NCI-H2171 (cell line): ENCODE measurements at regions not wholly inside any gene's neighbourhood (a gene's known extent, or its start where the extent isn't known, plus 50 kb on each side); places are given as distances from the start of the nearest gene placed in this dataset.

Source experiments
- DNase-seq: peaks from one replicate; lab custom pipeline; 2025; lab: John Stamatoyannopoulos, UW

DNA sequence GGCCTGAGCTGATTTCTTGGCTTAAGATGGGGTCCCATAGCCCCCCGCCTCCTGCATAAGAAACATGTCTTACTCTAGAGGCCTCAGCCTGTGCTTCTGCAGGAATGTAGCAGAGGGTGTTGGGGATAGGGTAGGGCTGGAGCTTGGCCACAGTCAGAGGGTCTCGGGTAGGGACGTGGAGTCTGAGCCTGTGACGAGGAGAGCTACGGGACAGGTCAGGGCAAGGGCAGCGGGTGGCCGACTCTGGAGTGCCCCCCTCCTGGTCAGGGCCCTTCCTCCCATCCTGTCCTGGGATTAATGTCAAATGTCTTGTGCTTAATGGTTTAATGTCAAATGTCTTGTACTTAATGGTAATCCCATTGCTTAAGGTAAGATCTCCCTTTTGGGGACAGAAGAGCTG lies 130.4 kb downstream of the GLI2 start:
- DNase-seq, result no peak

DNA sequence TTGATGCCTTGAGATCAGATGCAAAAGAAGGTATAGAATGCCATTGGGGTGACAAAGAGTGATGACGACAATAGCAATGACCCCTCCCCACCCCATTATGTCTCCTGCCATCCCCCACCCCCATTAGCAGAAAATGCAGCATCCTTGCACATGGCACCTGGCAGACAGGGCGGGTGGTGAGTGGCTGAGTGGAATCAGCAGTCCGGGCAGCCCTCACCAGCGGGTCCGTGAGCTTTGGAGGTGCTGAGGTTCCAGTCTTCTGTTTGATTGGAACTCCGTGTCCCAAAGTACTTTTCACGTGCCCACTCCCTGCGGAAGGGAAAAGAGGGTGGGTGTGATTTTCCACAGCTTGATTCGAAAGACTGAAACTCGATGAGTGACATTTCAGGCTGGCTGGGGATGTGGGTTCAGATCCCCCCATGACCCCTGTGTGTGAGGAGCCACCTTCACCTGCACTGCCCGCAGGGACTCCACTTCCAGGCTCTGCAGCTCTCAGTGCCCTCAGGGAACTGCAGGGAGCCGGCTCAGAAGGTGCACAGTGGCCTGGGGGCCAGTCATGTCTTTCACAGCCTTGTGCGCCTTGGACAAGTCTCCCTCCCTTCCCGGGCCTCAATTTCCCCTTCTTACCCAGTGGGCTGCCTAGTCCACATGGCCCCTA lies 130.9 kb downstream of the GLI2 start:
- DNase-seq, result no peak

DNA sequence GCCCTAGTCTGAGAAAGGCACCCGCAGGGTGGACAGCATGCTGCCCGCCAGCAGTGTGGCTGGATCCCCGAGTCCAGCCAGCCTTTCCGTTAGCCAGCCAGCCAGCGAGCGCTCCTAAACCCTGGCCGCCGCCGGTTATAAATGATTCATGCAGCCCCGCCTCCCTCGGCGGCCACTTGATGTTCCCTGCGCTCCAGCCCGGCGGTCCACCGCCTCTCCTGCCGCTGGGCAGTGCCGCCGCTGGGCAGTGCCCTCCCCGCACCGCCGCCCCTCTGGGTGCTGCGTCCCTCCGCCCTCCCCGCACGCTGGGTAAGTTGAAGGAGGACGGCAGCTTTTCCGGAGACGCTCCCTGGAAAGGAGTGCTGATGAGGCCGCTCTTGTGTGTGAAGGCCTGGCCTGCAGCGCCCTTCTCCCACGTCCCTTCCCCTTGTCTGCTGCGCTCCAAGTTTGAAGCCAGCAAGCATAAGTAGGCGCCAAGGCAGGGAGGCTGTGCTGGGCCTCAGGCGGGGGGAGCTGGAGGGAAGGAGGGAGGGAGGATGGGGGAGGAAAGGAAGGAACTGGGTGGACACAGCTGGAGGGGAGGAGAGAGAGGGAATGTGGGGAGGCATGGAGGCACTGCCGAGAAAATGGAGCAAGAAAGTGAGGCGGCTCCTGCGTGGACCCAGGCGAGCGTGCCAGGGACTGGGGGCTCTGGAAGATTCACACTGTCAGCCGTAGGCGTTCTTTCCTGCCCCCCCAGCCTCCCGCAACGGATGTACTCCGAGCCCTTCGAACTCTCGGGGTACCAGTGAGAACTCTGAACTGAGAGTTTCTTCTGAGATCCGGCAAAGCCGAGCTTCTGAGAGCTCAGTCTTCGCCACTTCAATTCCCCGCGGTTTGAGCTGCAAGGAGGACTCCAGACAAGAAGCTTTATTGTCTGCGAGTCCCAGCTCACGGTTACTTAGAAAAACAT lies 131.9 kb downstream of the GLI2 start:
- no peak for DNase-seq

DNA sequence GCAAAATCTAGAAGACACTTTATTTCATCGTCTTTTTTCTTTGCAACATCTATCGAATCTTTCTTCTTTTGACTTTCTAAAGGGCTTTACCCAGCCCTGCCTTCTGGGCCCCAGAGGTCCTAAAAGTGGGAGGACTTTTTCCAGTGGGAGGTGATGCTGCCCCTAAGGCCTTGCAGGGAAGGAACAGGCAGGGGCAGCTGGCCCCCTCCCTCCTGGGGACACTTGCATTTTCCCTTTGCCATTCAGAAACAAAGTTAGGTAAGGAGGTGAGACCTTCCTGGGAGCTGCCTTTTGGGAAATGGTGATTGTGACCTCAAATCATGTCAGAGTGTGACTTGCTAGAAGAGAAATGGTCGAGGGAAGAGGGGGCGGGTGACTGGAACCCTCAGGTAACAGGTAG lies 132.7 kb downstream of the GLI2 start:
- no peak for DNase-seq

DNA sequence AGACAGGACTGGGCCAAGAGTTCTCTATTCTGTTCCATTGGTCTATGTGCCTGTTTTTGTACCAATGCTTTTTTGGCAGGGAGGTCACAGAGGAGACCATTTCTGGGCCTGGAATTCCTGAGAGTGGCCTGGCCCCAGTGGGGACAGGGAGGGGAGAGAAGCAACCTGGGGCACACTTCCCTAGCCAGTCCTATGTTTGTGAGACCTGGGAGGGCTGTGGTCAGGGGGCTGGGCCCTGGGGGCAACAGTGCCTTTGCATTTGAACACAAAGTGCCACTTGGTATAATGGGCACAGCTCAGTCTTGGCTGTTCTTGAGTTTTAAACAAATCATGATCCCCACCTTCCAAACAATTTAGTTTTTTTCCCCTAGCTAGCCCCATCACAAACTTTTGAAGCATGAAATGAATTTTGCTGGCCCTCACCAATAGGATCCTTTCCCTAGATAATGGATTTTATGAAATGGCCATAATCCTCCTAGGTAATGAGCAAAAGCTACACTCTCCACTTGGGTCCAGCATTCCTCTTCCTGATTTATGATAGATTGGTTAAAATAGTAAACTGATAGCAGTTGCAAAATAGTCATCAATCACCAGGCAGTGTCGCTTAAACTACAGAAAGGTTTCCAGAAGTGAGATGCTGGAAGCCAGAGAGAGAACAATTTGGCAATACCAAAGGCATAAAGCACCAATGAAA lies 133.5 kb downstream of the GLI2 start:
- DNase-seq, result no peak

DNA sequence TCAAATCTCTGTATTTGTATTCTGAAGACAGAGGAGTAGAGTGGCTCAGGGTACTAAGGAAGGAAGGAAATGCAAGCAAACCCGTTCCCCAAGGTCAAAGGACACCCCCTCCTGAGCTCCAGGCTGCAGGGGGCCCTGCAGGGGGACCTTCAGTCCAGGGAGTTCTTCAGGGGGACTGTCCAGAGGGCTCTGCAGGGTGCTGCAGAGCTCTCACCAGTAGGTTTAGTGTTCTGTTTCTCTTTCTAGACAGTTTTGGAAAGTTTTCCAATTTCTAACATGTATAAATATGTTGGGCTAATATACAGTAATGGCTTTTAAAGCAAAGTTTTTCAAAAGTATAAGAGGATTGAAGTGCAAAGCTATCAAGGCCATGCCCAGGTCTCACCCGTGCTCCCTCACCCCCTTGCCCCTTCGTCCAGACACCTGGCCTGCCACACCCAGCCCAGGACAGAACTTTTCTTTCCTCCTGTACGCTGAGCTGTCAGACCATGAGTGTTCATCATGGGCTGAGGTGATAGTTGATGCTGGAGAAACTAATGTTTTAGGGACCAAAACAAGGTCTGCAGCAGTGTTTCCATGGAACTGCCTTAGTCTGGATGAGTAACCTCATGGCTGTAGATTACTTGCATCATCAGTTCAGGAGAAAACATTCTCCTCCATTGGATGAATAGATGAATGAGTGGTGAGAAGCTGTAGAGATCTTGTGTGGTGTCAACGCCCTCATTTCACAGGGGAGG lies 134.2 kb downstream of the GLI2 start:
- DNase-seq, result no peak

DNA sequence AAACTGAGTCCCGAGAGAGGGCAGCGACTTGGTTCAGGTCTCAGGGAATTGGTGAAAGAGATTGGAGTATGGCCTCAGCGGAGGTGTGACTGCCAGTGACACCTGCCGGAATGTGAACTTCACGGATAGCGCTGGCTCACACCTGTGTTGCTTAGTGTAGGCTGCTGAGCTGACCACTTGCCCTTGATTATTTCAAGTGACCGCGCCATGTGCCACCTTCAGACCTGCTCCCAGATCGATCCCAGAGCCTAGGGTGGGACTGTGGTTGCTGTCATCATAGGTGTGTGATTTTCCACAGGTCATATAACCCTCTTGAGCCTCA lies 134.8 kb downstream of the GLI2 start:
- DNase-seq, result no peak

DNA sequence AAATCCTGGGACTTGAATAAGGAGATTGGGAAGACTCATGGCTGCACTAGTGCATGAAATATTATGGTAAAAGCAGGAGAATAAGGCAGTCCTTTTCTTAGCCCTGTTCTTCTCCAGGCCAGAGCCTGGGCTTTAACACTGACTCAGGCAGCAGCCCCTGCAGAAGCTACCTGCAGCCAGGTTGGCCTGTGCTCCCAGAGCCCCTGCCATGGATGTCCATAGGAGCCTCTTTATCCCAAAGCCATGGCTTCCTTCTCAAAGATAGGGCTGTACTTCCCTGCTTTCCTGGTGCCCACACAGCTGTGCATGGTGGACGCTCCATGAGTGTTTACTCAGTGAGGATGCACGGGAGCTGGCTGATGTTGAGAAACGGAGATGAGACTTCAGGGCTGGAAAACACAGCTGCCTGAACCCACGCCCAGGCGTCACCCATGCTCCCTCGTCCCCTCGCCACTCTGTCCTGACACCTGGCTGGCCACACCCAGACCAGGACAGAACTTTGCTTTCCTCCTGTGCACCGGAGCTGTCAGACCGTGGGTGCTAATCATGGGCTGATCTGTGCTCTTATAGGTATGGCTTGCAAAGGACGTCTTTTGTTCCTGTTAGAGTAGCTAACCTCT lies 135.5 kb downstream of the GLI2 start:
- no peak for DNase-seq

DNA sequence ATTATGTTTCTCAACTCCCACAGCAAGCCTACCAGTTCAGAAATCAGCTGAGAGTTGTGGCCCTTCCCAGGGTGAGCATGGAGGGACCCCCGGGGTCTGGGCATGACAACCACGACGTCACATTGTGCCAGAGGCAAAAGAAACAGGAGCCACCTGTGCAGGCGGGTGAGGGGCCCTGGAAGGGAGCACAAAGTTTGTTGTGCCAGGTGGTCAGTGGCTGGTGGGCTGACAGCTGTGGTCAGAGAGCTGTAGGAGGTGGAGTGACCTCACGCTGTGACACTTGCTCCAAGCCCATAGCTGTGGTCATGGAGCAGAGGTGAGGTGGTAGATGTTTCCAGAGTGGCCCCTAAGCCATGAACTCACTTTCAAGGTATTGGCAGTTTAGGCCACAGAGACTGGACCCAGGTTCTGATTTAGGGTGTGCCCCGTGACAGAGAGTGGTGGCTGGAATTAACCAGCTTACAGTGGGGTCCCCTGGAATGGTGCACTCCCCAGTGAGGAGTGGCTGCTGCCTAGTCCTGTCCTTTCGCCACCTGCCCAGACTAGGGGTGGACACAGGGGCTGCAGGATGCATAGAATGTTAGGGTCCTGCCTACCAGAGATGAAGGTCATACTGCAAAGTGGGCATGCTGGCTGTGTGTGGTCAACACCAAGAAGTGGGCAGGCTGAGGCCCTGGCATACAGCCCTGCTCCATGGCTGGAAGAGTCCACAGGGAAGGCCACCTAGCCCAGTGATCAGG lies 136.4 kb downstream of the GLI2 start:
- DNase-seq, result no peak

DNA sequence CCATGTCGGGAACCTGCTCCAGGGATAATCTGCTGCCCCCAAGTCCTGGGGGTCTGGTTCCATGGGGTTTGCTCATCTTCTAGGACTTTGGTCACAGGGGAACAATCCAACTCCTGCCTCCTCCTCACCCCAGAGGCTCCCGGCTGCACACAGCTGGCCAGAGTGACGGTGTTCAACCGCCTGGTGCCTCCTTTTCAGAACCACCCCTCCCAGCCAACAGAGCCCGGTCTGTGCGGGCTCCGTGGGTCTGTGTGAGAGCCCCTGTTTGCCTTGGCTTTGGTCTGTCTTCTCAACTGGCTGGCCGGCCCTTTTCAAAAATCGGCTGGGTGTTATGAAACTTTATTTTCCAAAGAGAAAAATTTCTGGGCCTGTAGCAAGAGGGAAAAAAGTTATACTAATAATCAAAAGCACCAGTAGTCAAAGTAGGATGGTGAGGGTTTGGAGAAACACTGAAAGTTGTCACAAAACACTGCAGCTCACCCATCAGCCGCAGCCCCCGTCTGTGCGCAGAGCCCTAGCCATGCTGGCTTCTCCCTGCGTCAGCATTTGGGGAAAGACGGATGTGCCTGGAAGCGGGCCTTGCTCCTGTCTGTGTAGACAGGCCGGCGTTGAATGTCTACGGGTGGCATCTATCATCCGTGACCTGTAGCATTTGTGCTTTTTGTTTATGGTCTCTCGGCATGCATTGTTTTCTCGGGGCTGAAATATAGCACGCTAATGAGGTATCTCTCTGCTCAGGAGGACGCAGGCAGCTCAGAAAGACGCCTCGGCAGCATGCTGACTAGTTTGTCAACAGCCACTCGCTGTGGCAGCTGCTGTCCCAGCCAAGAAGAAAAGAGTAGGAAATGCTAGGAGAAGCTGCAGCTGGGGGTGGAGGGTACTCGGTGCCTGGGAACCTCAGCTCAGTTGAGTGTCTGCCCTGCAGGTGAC lies 138.6 kb downstream of the GLI2 start:
- DNase-seq, result no peak

DNA sequence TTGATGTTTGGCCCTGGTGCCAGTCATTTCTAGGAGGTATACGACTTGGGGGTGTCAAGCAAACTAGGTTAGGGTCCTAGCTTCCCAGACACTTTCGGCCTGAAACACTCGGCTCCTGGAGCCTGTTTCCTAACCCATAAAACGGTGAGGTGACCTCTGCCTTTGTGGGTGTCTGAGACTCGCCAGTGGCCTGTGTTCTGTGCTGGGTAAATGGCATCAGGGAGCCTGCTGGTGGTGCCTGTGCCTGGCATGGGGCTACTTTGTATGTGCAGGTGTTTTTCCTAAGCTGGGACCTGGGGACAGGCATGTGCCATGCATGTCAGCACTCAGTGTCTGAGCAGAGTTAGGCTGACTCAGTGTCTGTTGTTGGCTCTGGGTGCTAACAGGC lies 139.2 kb downstream of the GLI2 start:
- DNase-seq, result no peak

DNA sequence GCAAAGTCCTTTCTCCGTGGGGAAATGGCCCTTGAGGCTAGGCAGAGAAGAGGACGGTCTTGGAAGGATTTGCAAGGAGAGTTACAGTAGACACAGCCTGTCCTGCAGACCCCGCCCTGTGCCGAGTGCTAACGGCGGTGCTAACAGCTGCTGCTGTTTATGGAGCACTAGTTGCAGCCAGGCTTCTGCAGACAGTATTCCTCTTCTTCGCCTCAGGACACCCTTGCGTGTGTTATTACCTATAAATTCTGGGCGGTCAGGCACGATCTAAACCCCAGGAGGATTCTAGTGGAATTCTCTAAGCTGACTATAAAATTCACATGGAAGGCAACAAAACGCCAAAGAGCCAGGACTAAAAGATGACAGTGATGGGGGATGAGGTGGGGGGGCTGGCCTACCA lies 139.8 kb downstream of the GLI2 start:
- peak; percentile 49 for DNase-seq

DNA sequence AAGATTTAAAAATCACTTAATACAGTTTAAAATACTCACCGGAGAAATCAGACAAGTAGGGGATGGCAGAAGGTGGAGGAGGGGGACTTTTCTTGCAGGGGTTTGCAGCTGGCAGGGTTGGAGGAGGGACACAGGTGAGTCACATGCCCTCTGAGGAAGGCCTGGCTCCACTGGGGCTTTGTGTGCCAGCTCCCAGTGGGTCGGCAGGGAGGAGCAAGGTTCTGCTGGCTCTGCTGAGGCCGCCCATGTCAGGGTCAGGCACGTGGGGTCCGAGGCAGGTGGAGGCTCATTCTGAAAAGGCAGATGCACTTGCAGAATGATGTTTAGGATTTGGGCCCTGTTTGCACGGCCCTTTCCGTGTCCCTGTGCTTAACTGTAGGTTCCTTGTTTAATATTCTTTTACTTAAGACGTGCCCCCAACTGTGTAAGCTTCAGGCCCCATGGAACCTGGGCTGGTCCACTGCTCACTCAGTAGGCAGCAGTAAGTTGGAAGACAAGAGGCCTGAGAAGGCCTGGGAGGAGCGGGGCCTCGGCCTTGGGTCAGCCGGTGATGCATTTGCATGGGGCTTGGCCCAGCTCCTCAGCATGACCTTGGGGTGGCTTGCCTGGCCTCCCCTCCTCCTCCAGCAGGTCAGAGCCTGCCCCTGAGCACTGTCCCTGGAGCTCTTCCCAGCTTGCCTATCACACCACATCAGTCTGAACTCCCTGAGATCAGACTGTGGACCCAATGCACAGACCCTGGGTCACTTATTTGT lies 141.0 kb downstream of the GLI2 start:
- DNase-seq, result no peak

DNA sequence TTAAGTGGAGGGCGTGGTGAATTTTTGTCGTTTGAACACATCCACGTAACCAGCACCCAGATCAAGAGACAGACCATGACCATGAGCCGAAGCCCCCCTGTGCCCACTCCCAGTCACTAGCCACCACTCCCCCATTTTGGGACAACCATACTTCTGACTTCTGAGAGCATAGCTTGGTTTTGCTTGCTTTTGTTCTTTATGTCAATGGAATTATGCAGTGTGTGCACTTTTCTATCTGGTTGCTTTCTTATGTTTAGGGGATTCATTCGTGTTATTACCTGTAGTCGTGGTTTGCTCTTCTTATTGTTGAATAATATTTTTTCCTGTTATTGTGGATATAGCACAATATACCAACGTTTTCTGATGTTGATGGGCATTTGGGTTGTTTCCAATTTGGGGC lies 141.7 kb downstream of the GLI2 start:
- DNase-seq, result no peak

DNA sequence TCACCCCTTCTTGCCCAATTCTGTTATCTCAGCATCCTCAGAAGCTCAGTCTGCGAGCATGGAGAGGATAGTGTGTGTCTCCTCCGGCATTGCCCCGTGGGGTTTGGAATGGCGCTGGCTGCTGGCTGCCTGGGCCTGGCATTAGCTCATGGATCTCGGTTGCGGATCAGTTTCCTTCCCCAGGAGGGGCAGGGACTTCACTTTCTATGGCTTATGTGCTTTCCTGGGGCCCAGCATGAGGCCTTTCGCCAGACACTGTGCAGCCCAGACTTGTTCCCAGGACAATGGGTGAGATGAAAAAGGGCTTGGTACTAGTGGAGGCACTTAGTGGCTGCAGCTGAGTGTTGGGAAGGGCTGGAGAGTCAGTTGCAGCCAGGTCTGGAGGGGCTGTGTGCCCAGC lies 143.3 kb downstream of the GLI2 start:
- DNase-seq, result no peak

DNA sequence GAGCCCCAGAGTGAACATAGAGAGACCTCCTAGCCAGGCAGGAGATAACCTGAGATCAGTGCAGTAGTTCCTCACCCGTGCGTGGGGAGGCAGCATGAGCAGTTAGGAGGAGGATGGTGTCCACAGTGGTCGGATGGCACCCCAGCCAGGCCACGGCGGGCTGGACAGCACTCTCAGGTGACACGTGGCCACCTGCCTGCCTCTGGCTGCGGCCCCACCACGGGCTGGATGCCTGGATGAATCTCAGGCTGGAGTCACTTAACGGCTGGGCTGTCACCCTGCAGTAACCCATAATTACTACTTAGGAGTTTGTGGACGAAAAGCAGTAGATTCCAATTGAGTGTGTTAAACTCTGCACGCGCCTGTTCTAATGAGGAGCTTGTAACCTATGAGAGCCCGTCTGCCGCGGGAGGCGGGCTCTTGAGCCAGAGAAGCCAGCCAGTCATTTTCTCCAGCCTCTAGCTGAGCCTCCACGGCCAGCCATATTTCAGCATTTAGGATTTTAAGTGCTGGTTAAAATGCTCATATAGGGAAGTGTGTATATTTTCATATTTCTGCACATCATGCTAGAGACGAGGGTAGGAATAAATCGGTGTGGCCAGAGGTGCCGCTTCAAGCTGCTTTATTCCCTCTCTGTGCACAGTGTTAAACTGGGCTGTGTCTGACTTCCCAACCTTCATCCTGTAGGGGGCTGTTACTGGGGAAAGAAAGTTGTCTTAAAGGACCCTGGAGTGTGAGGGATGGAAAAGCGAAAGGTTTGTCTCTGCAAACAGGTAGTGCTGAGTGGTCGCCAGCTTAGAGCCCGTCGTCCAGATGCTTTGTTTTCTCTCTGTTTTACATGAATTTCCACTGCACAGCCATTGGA lies 144.0 kb downstream of the GLI2 start:
- no peak for DNase-seq

DNA sequence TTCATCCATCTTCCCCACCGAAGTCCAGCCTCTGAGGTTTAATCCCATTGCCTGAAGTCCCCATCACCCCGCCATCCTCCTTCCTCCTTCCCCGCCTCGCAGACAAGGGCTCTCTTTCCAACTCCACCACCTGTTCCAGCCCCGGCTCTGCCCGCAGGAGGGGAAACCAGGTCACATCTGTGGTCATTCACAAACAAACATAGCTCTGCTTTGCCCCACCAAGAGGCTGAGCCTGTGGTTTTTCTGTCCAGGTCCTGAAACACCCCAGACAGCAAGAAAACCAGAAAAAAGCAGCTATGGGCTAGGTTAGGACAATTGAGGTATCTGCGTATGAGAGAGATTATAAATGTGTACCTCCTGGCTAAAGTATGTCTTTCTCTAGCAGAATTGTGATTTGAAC lies 144.7 kb downstream of the GLI2 start:
- no peak for DNase-seq
